HepG2 (cell line): ENCODE measurements at regions not wholly inside any gene's neighbourhood (a gene's known extent, or its start where the extent isn't known, plus 50 kb on each side); places are given as distances from the start of the nearest gene placed in this dataset.
A peak's percentile ranks its signal among the peaks of the same experiment; 100 is the strongest.

ENCODE experiments used
- ATAC-seq: fragments of 200-7000 bp; cut with Tn5 transposase; 3 replicates; pipeline ENCODE4 v1.9.1; 2020; ENCODE audit warnings: mild to moderate bottlenecking, moderate library complexity
- BruUV-seq: library from RNA; stranded (reverse); fragments of 400-500 nt; replicated peaks from 2 replicates; lab custom pipeline; 2021; lab: Mats Ljungman, UMichigan
- CTCF ChIA-PET: fragments of 300-600 bp; formaldehyde crosslinking; extraction: SDS; loops from one replicate; lab custom pipeline; 2021; ENCODE audit warnings: low total read pairs, inconsistent platforms, low intra/inter-chr PET ratio; lab: Yijun Ruan, JAX
- POLR2A ChIA-PET: fragments of 350-600 bp; sonication (Branson Sonifier 250); formaldehyde crosslinking; loops from one replicate; lab custom pipeline; 2020; ENCODE audit warnings: antibody characterized with exemption, inconsistent platforms; lab: Yijun Ruan, JAX
- DNase-seq: peaks from one replicate; pipeline ENCODE4 v3.0.0-alpha.2; 2015; ENCODE audit warnings: low spot score
- FAIRE-seq: peaks from 3 replicates; lab custom pipeline; 2011; peaks lifted over from hg19 to GRCh38; lab: Jason Lieb, UNC
- H2AFZ ChIP-seq: one replicate; pipeline ENCODE4 v1.6.1; 2011; ENCODE audit warnings: low read length, inconsistent platforms
- H3K27ac ChIP-seq: fragments of 300-600 bp; 3 replicates; pipeline ENCODE4 v1.8.0; 2011; ENCODE audit warnings: mixed run types, mild to moderate bottlenecking, mixed read lengths, low read length, inconsistent platforms; ENCODE audit not compliant: insufficient read depth; ENCODE audit errors: extremely low read length
- H3K27me3 ChIP-seq, 2 experiments: fragments of 200-600 bp in 1 of 2; 2 replicates in 1 of 2; 3 replicates in 1 of 2; pipeline versions ENCODE4 v1.6.0 to v1.8.0; 2011; ENCODE audit warnings: low read length in 2 of 2, mild to moderate bottlenecking in 2 of 2, moderate library complexity in 2 of 2, inconsistent platforms in 1 of 2; ENCODE audit not compliant: insufficient read depth in 2 of 2, control insufficient read depth in 1 of 2
- H3K36me3 ChIP-seq, 2 experiments: fragments of 200-600 bp in 1 of 2; replicated peaks in 1 of 2; 2 replicates in 1 of 2; 3 replicates in 1 of 2; pipeline versions ENCODE4 v1.5.1 to v1.8.0; 2011; ENCODE audit warnings: low read length in 2 of 2, inconsistent platforms in 1 of 2; ENCODE audit not compliant: insufficient read depth in 2 of 2, control insufficient read depth in 1 of 2
- H3K4me1 ChIP-seq: 2 replicates; pipeline ENCODE4 v1.5.1; 2012; ENCODE audit warnings: low read length, inconsistent platforms; ENCODE audit not compliant: insufficient read depth
- H3K4me2 ChIP-seq: 2 replicates; pipeline ENCODE4 v1.6.0; 2011; ENCODE audit warnings: low read depth, low read length, inconsistent platforms
- H3K4me3 ChIP-seq, 3 experiments: fragments of 200-600 bp in 1 of 3; sonication (generic), shearing (Covaris generic) in 1 of 3; replicated peaks in 1 of 3; 2 replicates each; pipeline ENCODE4 v1.5.1; 2011 to 2016; ENCODE audit warnings: low read length in 3 of 3, inconsistent platforms in 2 of 3, low read depth in 2 of 3, mild to moderate bottlenecking in 2 of 3, control low read depth in 1 of 3, mixed read lengths in 1 of 3; ENCODE audit not compliant: insufficient read depth in 1 of 3
- H3K79me2 ChIP-seq: one replicate; pipeline ENCODE4 v1.6.1; 2011; ENCODE audit warnings: low read length, inconsistent platforms; ENCODE audit not compliant: insufficient read depth
- H3K9ac ChIP-seq: 2 replicates; pipeline ENCODE4 v1.6.0; 2011; ENCODE audit warnings: mild to moderate bottlenecking, low read depth, low read length, inconsistent platforms; ENCODE audit not compliant: insufficient read depth
- H3K9me3 ChIP-seq: 2 replicates; pipeline ENCODE4 v1.5.1; 2012; ENCODE audit warnings: mild to moderate bottlenecking, low read length
- H4K20me1 ChIP-seq: 2 replicates; pipeline ENCODE4 v1.6.0; 2011; ENCODE audit warnings: inconsistent platforms, mild to moderate bottlenecking, low read length, moderate library complexity; ENCODE audit not compliant: insufficient read depth
- BCL6 ChIP-seq: IDR thresholded peaks from 2 replicates; pipeline ENCODE4 v1.6.1; 2016; ENCODE audit warnings: missing genetic modification reagents, missing compliant biosample characterization
- BRF2 ChIP-seq: sonication (generic); formaldehyde crosslinking; IDR thresholded peaks from 2 replicates; pipeline ENCODE4 v1.8.1; 2022; ENCODE audit warnings: mild to moderate bottlenecking, missing genetic modification reagents
- ETV5 ChIP-seq: IDR thresholded peaks from 2 replicates; pipeline ENCODE4 v1.6.1; 2018; ENCODE audit warnings: missing biosample characterization, missing genetic modification reagents, inconsistent platforms, borderline replicate concordance
- KLF6 ChIP-seq: IDR thresholded peaks from 2 replicates; pipeline ENCODE4 v1.8.0; 2016; ENCODE audit warnings: missing biosample characterization, missing genetic modification reagents
- PAX8 ChIP-seq: sonication (generic); formaldehyde crosslinking; IDR thresholded peaks from 2 replicates; pipeline ENCODE4 v1.8.0; 2022; ENCODE audit warnings: mild to moderate bottlenecking, missing genetic modification reagents, borderline replicate concordance
- PHF20 ChIP-seq: sonication (generic); formaldehyde crosslinking; IDR thresholded peaks from 2 replicates; pipeline ENCODE4 v1.5.0; 2020; ENCODE audit warnings: mild to moderate bottlenecking, missing genetic modification reagents
- PHF21A ChIP-seq: sonication (generic); formaldehyde crosslinking; IDR thresholded peaks from 2 replicates; pipeline ENCODE4 v1.5.0; 2020; ENCODE audit warnings: mild to moderate bottlenecking, missing genetic modification reagents
- POLR2AphosphoS2 ChIP-seq: IDR thresholded peaks from 2 replicates; pipeline ENCODE4 v1.6.1; 2011; ENCODE audit warnings: low read depth, low read length, improper control_type of control experiment
- PPARG ChIP-seq: conservative IDR thresholded peaks from 2 replicates; pipeline ENCODE4 v1.6.1; 2016; ENCODE audit warnings: missing biosample characterization, missing genetic modification reagents
- RERE ChIP-seq: IDR thresholded peaks from 2 replicates; pipeline ENCODE4 v1.6.1; 2016; ENCODE audit warnings: low read depth, missing genetic modification reagents, missing compliant biosample characterization
- TFDP2 ChIP-seq: sonication (generic); formaldehyde crosslinking; IDR thresholded peaks from 2 replicates; pipeline ENCODE4 v1.4.0; 2020; ENCODE audit warnings: missing genetic modification reagents
- TGIF2 ChIP-seq: IDR thresholded peaks from 2 replicates; pipeline ENCODE4 v1.6.1; 2016; ENCODE audit warnings: control low read depth, missing compliant biosample characterization
- ZNF143 ChIP-seq: sonication (generic); formaldehyde crosslinking; IDR thresholded peaks from 2 replicates; pipeline ENCODE4 v1.4.0; 2020; ENCODE audit warnings: missing genetic modification reagents
- ZNF263 ChIP-seq: sonication (generic); formaldehyde crosslinking; IDR thresholded peaks from 2 replicates; pipeline ENCODE4 v1.4.0; 2020; ENCODE audit warnings: missing genetic modification reagents
- ZNF350 ChIP-seq: sonication (generic); formaldehyde crosslinking; IDR thresholded peaks from 2 replicates; pipeline ENCODE4 v1.4.0; 2020; ENCODE audit warnings: mild to moderate bottlenecking, low read depth, missing genetic modification reagents, borderline replicate concordance
- ZNF460 ChIP-seq: sonication (generic); formaldehyde crosslinking; IDR thresholded peaks from 2 replicates; pipeline ENCODE4 v1.5.1; 2020; ENCODE audit warnings: missing genetic modification reagents, mild to moderate bottlenecking, borderline replicate concordance
- WGBS: methylation state at CpG from one replicate; pipeline ENCODE4 v1.1.6; 2017; ENCODE audit warnings: low lambda C conversion rate; 5-methylcytosine and 5-hydroxymethylcytosine counted together
- in situ Hi-C: cut with HindIII; loops from 2 replicates; pipeline ENCODE4 v1.10.0; 2017; ENCODE audit warnings: low pct_unique_long_range_greater_than_20kb; ENCODE audit not compliant: extremely low pct_ligation_motif_present
- intact Hi-C: fragments of 100-400 bp; cut with micrococcal nuclease; formaldehyde crosslinking; loops from one replicate; pipeline ENCODE4 v1.10.0; 2022; ENCODE audit not compliant: unreplicated experiment

GRCh38 chr13:21837288-21837687, 166.4 kb downstream of the FGF9 start:
- CTCF ChIA-PET = no interaction called here
- no peaks in the 10 kb centered on the region for H3K79me2 ChIP-seq
- TSS peak; percentile 94 for BruUV-seq
- peak overlapping the region in 2 of 3 experiments; percentile 17 to 35; a peak in 3 of 6 replicates for H3K4me3 ChIP-seq
- POLR2A ChIA-PET = interaction anchor here (1.0 to 2.2 kb wide), 3 partner anchors 12 to 234 kb away, joined by 3 to 7 read pairs (median 3); partner anchors contain the start of gene MICU2
- in situ Hi-C loops = no loop called here
- peak; percentile 59 for DNase-seq
- H3K36me3 ChIP-seq = no peaks in the 10 kb centered on the region
- H3K9ac ChIP-seq = peak overlapping the region; percentile 56
- peak; percentile 52 for ATAC-seq
- H2AFZ ChIP-seq = peak overlapping the region; percentile 3
- intact Hi-C loops = loop anchor here (2.0 kb wide), 1 partner anchor 14 kb away; no protein-coding TSS in a partner anchor
- H3K4me1 ChIP-seq = peaks cover 60% of the 10 kb centered on the region
- FAIRE-seq = no peak
- no peaks in the 10 kb centered on the region for H3K27me3 ChIP-seq
- H3K9me3 ChIP-seq = no peaks in the 10 kb centered on the region
- H3K4me2 ChIP-seq = peak overlapping the region; percentile 70
- H3K27ac ChIP-seq = peak overlapping the region; percentile 91
- 36% methylated on average over 3 of the region's 3 CpGs for WGBS
- no peaks in the 10 kb centered on the region for H4K20me1 ChIP-seq
- no peak for TF ChIP-seq PHF20 (CRISPR knock-in tag)
- peak; percentile 77 for TF ChIP-seq BCL6
- 0 out of 2 replicates have a peak, but pooled peaks have one; percentile 38 for TF ChIP-seq ZNF143 (CRISPR knock-in tag)
- no peak for TF ChIP-seq PPARG (CRISPR knock-in tag)
- no peak for TF ChIP-seq ZNF350 (CRISPR knock-in tag)
- TF ChIP-seq PAX8 (CRISPR knock-in tag) = no peak
- TF ChIP-seq ZNF460 = no peak
- TF ChIP-seq TGIF2 = 0 out of 2 replicates have a peak, but pooled peaks have one; percentile 43
- TF ChIP-seq ETV5 = no peak
- no peak for TF ChIP-seq BRF2
- no peak for TF ChIP-seq RERE
- no peak for TF ChIP-seq TFDP2 (CRISPR knock-in tag)
- TF ChIP-seq KLF6 (CRISPR knock-in tag) = no peak
- TF ChIP-seq POLR2AphosphoS2 = no peak
- TF ChIP-seq ZNF263 (CRISPR knock-in tag) = no peak
- TF ChIP-seq PHF21A (CRISPR knock-in tag) = no peak
